GM12874 (cell line): ENCODE measurements at regions not wholly inside any gene's neighbourhood (a gene's known extent, or its start where the extent isn't known, plus 50 kb on each side); places are given as distances from the start of the nearest gene placed in this dataset.

Source experiments
- TF ChIP-seq, protein P1 (sequence below): IDR thresholded peaks from 2 replicates; pipeline ENCODE4 v1.5.1; 2011; ENCODE audit warnings: low read depth, mild to moderate bottlenecking, control low read depth, low read length, moderate library complexity; ENCODE audit not compliant: insufficient read depth

DNA sequence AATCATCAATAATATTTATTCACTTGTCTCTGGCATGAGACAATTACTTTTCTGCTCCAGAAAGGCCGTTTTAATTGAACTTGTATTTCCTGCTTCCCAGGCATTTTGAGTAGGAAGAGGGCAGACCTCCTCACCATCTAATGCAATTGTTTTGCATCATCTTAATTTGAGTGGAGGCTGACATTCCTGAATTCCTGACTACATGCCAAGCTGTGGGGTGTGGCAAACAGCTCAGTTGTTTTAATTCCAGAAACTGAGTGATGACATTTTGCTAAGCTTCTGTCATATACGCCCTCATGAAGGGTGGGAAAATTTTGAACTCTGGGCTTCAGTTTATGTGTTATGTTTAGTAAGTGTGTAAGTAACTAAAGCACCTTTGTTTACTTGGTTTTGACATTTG, 125.4 kb upstream of the USP25 start:
- TF ChIP-seq, protein P1, sequence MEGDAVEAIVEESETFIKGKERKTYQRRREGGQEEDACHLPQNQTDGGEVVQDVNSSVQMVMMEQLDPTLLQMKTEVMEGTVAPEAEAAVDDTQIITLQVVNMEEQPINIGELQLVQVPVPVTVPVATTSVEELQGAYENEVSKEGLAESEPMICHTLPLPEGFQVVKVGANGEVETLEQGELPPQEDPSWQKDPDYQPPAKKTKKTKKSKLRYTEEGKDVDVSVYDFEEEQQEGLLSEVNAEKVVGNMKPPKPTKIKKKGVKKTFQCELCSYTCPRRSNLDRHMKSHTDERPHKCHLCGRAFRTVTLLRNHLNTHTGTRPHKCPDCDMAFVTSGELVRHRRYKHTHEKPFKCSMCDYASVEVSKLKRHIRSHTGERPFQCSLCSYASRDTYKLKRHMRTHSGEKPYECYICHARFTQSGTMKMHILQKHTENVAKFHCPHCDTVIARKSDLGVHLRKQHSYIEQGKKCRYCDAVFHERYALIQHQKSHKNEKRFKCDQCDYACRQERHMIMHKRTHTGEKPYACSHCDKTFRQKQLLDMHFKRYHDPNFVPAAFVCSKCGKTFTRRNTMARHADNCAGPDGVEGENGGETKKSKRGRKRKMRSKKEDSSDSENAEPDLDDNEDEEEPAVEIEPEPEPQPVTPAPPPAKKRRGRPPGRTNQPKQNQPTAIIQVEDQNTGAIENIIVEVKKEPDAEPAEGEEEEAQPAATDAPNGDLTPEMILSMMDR = no peak

DNA sequence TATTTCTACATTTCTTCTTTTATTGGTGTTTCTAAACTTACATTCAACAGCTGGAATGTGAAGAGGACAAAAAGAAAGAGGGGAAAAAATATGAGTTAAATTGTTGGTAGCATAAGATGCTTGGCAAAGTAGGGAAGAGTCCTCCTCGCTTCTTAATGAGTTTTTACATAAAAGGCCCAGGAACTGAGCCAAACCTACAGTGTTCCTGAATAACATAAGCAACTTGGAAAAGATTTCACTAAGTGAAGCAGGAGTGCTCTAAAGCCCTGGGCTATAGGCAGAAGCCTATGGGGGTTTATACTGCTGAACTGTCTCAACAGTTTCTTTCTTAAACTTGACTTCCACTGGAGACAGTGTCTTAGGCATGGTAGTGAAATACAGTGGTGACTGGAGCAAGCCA, 115.0 kb upstream of the USP25 start:
- TF ChIP-seq, protein P1 = no peak

GRCh38 chr21:15616864-15617574, 112.8 kb upstream of the USP25 start:
- TF ChIP-seq, protein P1 = no peak

- TF ChIP-seq, protein P1 = no peak
Measured at GRCh38 chr21:15617964-15618363, 111.8 kb upstream of the USP25 start.

DNA sequence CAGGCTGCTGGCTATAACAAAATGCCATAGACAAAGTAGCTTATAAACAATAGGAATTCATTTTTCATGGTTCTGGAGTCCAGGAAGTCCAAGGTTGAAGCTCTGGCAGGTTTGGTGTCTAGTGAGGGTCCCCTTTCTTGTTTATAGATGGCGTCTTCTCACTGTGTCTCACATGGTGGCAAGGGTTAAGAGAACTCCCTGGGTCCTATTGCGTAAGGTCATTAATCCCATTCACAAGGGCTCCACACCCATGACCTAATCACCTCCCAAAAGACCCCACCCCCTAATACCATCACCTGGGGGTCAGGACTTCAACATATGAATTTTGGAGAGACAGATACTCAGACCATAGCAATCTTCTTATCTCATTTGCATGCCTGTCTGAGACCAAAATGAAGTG, 108.9 kb upstream of the USP25 start:
- TF ChIP-seq, protein P1 = no peak

DNA sequence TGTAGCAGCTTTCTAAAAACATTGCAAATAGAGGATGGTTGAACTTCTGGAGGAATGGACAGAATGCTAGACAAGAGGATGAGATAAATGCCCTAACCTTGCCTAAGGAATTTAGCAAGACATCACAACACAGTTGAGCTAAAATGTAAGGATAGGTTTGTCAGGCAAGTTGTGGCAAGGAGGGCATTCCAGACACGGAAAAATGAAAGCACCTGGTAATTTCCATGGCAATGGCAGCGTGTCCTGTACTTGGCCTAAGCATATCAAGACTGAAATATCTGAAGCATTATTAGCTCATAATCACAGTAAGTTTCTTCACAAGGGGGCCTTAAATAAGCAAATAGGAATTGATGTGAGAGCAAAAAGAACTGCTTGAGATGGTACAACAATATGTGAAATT, 105.1 kb upstream of the USP25 start:
- TF ChIP-seq, protein P1 = no peak

- TF ChIP-seq, protein P1 = no peak
Measured at GRCh38 chr21:15625363-15625762, 104.4 kb upstream of the USP25 start.
